HepG2 (cell line): ENCODE measurements at regions not wholly inside any gene's neighbourhood (a gene's known extent, or its start where the extent isn't known, plus 50 kb on each side); places are given as distances from the start of the nearest gene placed in this dataset.

Experiments used
- CENPBD1 ChIP-seq: sonication (generic); formaldehyde crosslinking; IDR thresholded peaks from 2 replicates; pipeline ENCODE4 v1.8.0; 2022; ENCODE audit warnings: missing genetic modification reagents, low read depth, mild to moderate bottlenecking, borderline replicate concordance
- DPF2 ChIP-seq: sonication (generic); formaldehyde crosslinking; IDR thresholded peaks from 2 replicates; pipeline ENCODE4 v1.4.0; 2020; ENCODE audit warnings: mild to moderate bottlenecking, low read depth, missing genetic modification reagents, borderline replicate concordance
- EHMT2 ChIP-seq: fragments of 200-600 bp; sonication (generic); IDR thresholded peaks from 2 replicates; pipeline ENCODE4 v1.7.0; 2017; ENCODE audit warnings: antibody characterized with exemption, low read depth, low read length, borderline replicate concordance
- EZH2 ChIP-seq: conservative IDR thresholded peaks from 2 replicates; pipeline ENCODE4 v1.6.1; 2012; ENCODE audit warnings: mild to moderate bottlenecking, low read depth, low read length, moderate library complexity
- GABPA ChIP-seq, 2 experiments: IDR thresholded peaks; 2 replicates each; pipeline ENCODE4 v1.6.1; 2011 to 2016; ENCODE audit warnings: low read depth in 2 of 2, low read length in 1 of 2, missing biosample characterization in 1 of 2, missing genetic modification characterization in 1 of 2
- GFI1 ChIP-seq: sonication (generic); formaldehyde crosslinking; IDR thresholded peaks from 2 replicates; pipeline ENCODE4 v1.5.0; 2020; ENCODE audit warnings: missing genetic modification reagents, mild to moderate bottlenecking, borderline replicate concordance
- GLMP ChIP-seq: sonication (generic); formaldehyde crosslinking; IDR thresholded peaks from 2 replicates; pipeline ENCODE4 v1.9.0; 2021; ENCODE audit warnings: missing genetic modification reagents, mild to moderate bottlenecking, borderline replicate concordance
- HMG20B ChIP-seq: conservative IDR thresholded peaks from 2 replicates; pipeline ENCODE4 v1.6.1; 2016; ENCODE audit warnings: missing genetic modification reagents, missing compliant biosample characterization
- HOMEZ ChIP-seq: IDR thresholded peaks from 2 replicates; pipeline ENCODE4 v1.6.1; 2016; ENCODE audit warnings: low read depth
- HOXA3 ChIP-seq: sonication (generic); formaldehyde crosslinking; IDR thresholded peaks from 2 replicates; pipeline ENCODE4 v1.5.0; 2020; ENCODE audit warnings: missing genetic modification reagents
- KDM4B ChIP-seq: sonication (generic); formaldehyde crosslinking; IDR thresholded peaks from 2 replicates; pipeline ENCODE4 v1.4.0; 2020; ENCODE audit warnings: missing genetic modification reagents
- MYNN ChIP-seq: sonication (generic); formaldehyde crosslinking; IDR thresholded peaks from 2 replicates; pipeline ENCODE4 v1.4.0; 2020; ENCODE audit warnings: mild to moderate bottlenecking, low read depth, missing genetic modification reagents
- NONO ChIP-seq, 2 experiments: fragments of 450-650 bp in 1 of 2; sonication (generic) in 1 of 2; formaldehyde crosslinking in 1 of 2; IDR thresholded peaks in 1 of 2; conservative IDR thresholded peaks in 1 of 2; 2 replicates each; pipeline versions ENCODE4 v1.6.1 to v1.8.0; 2017 to 2022; ENCODE audit warnings: mild to moderate bottlenecking in 1 of 2, missing genetic modification reagents in 1 of 2, moderate library complexity in 1 of 2
- RBAK ChIP-seq: sonication (generic); formaldehyde crosslinking; IDR thresholded peaks from 2 replicates; pipeline ENCODE4 v1.5.1; 2020; ENCODE audit warnings: mild to moderate bottlenecking, missing genetic modification reagents
- RBFOX2 ChIP-seq: fragments of 200-400 bp; formaldehyde crosslinking; IDR thresholded peaks from 2 replicates; pipeline ENCODE4 v1.6.1; 2017; ENCODE audit warnings: low read depth, mild to moderate bottlenecking, low read length
- RBM22 ChIP-seq: fragments of 200-400 bp; formaldehyde crosslinking; optimal IDR thresholded peaks from 2 replicates; pipeline ENCODE3; 2017; ENCODE audit warnings: mild to moderate bottlenecking, low read length, moderate library complexity
- RFX5 ChIP-seq: IDR thresholded peaks from 2 replicates; pipeline ENCODE4 v1.6.1; 2011; ENCODE audit warnings: low read depth, low read length, improper control_type of control experiment
- THYN1 ChIP-seq: sonication (generic); formaldehyde crosslinking; IDR thresholded peaks from 2 replicates; pipeline ENCODE4 v1.8.1; 2023; ENCODE audit warnings: low read depth, mild to moderate bottlenecking, moderate library complexity, missing genetic modification reagents, borderline replicate concordance
- ZFP90 ChIP-seq: sonication (generic); formaldehyde crosslinking; IDR thresholded peaks from 2 replicates; pipeline ENCODE4 v1.8.0; 2022; ENCODE audit warnings: missing genetic modification reagents, mild to moderate bottlenecking, inconsistent platforms, borderline replicate concordance
- ZNF337 ChIP-seq: sonication (generic); formaldehyde crosslinking; IDR thresholded peaks from 2 replicates; pipeline ENCODE4 v1.5.1; 2020; ENCODE audit warnings: missing genetic modification reagents, low read depth, mild to moderate bottlenecking, borderline replicate concordance
- ZNF572 ChIP-seq: sonication (generic); formaldehyde crosslinking; IDR thresholded peaks from 2 replicates; pipeline ENCODE4 v1.5.1; 2020; ENCODE audit warnings: mild to moderate bottlenecking, missing genetic modification reagents
- ZNF619 ChIP-seq: sonication (generic); formaldehyde crosslinking; IDR thresholded peaks from 2 replicates; pipeline ENCODE4 v1.4.0; 2020; ENCODE audit warnings: mild to moderate bottlenecking, missing genetic modification reagents
- ZNF672 ChIP-seq: sonication (generic); formaldehyde crosslinking; IDR thresholded peaks from 2 replicates; pipeline ENCODE4 v1.8.1; 2022; ENCODE audit warnings: missing genetic modification reagents
- ZNF713 ChIP-seq: sonication (generic); formaldehyde crosslinking; IDR thresholded peaks from 2 replicates; pipeline ENCODE4 v1.4.0; 2020; ENCODE audit warnings: mild to moderate bottlenecking, missing genetic modification reagents
- TF ChIP-seq, protein P1 (sequence below): sonication (generic); formaldehyde crosslinking; IDR thresholded peaks from 2 replicates; pipeline ENCODE4 v1.8.0; 2023; ENCODE audit warnings: mild to moderate bottlenecking, missing genetic modification reagents
- TF ChIP-seq, protein P2 (sequence below): sonication (generic); formaldehyde crosslinking; IDR thresholded peaks from 2 replicates; pipeline ENCODE4 v1.5.0; 2020; ENCODE audit warnings: missing genetic modification reagents, mild to moderate bottlenecking, borderline replicate concordance

GRCh38 chr2:41894563-41895333 is 153.1 kb upstream of the PKDCC start (continued):
- TF ChIP-seq HOMEZ (no peak), RFX5 (no peak), ZNF572 (no peak), ZFP90 (CRISPR knock-in tag) (no peak), RBFOX2 (no peak), HMG20B (CRISPR knock-in tag) (no peak), ZNF619 (CRISPR knock-in tag) (no peak), THYN1 (CRISPR knock-in tag) (no peak), DPF2 (CRISPR knock-in tag) (peak; percentile 55; the same call in 1 of the 2 replicates), EHMT2 (peak; percentile 53; the same call in 1 of the 2 replicates), RBAK (CRISPR knock-in tag) (no peak), EZH2 (no peak), NONO (IDR thresholded peaks at IDR 0.05) (no peak), NONO (CRISPR knock-in tag; conservative IDR thresholded peaks at IDR 0.05) (0 out of 2 replicates have a peak, but pooled peaks have one; percentile 9), HOXA3 (CRISPR knock-in tag) (peak; percentile 57; the same call in 1 of the 2 replicates), CENPBD1 (CRISPR knock-in tag) (no peak), KDM4B (no peak), ZNF713 (CRISPR knock-in tag) (peak; percentile 76; the same call in 1 of the 2 replicates), GLMP (no peak), RBM22 (no peak), ZNF337 (CRISPR knock-in tag) (no peak), GFI1 (peak; percentile 41; the same call in 1 of the 2 replicates), MYNN (no peak), ZNF672 (CRISPR knock-in tag) (no peak), GABPA (IDR thresholded peaks at IDR 0.05; ENCODE audit: low read depth, low read length) (no peak), GABPA (CRISPR knock-in tag; IDR thresholded peaks at IDR 0.05; ENCODE audit: low read depth) (no peak)
- TF ChIP-seq, protein P1, sequence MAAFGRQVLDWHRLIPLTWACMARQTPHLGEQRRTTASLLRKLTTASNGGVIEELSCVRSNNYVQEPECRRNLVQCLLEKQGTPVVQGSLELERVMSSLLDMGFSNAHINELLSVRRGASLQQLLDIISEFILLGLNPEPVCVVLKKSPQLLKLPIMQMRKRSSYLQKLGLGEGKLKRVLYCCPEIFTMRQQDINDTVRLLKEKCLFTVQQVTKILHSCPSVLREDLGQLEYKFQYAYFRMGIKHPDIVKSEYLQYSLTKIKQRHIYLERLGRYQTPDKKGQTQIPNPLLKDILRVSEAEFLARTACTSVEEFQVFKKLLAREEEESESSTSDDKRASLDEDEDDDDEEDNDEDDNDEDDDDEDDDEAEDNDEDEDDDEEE (CRISPR knock-in tag) = no peak
- TF ChIP-seq, protein P2, sequence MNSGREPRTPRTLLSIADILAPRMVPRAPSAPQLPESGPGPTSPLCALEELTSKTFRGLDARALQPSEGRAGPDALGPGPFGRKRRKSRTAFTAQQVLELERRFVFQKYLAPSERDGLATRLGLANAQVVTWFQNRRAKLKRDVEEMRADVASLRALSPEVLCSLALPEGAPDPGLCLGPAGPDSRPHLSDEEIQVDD = no peak
